ENCODE measurements at regions not wholly inside any gene's neighbourhood (a gene's known extent, or its start where the extent isn't known, plus 50 kb on each side); places are given as distances from the start of the nearest gene placed in this dataset.

DNA sequence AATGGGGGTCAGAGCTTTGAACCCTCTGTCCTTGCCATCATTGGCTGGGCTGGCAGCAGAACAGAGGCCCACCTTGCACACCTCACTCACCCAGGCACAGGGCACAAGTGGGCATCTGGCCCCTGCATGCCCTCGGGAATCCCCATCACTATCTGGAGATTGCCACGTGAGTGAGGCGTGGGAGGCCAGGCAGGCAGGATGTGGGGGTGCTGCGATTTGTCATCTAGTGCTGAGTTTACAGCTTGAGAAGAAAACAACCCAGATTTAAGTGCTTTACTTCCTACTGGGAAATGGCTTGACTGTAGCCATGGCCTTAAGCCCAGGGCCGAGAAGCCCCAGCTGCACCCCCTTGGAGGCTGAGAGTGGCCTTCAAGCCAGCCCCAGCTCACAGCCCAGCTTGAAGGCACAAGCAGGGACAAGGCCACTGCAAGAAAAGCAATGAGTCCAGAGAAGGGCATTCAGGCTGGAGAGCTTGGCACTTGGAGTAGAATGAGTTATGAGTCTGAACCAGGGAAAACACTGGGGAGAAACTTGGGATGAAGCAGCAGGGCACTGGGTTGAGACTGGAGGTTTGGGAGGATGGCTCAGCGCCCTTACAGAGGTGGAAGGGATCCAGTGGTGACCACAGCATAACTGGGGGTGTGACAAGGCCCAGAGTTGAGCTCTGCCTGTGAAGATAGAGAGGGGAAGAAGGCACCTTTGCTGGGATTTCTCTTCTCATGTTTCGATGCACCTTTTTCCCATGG lies 123.0 kb downstream of the CXCL12 start:
- Histone ChIP-seq H3K9me3 (ENCODE audit: control insufficient read depth in 4 of 4, low read length in 3 of 4) (no peaks in the 10 kb centered on the region), H3K36me3 (ENCODE audit: control insufficient read depth in 4 of 4, insufficient read depth in 3 of 4, low read depth in 1 of 4, low read length in 3 of 4) (no peaks in the 10 kb centered on the region), H3K4me3 (ENCODE audit: low read depth in 1 of 3, low read length in 3 of 3) (no peak overlapping the region), H3K4me1 (ENCODE audit: control insufficient read depth in 4 of 4, insufficient read depth in 4 of 4, low read length in 3 of 4) (peaks cover 0 to 4% (median 0%) of the 10 kb centered on the region in 4 donors), H3K27ac (ENCODE audit: low read depth in 1 of 2, low read length in 2 of 2) (no peak overlapping the region), H3K27me3 (ENCODE audit: control insufficient read depth in 4 of 4, insufficient read depth in 4 of 4, low read length in 3 of 4) (no peaks in the 10 kb centered on the region), H3K9ac (ENCODE audit: low read depth in 1 of 2, low read length in 2 of 2) (no peak overlapping the region)
- TF ChIP-seq RXRA (IDR thresholded peaks at IDR 0.05) (no peak), GABPA (IDR thresholded peaks at IDR 0.05 in 1 of 2, conservative IDR thresholded peaks at IDR 0.05 in 1 of 2) (no peak), HNF4A (conservative IDR thresholded peaks at IDR 0.05) (no peak), YY1 (IDR thresholded peaks at IDR 0.05) (no peak), FOXA2 (IDR thresholded peaks at IDR 0.05) (no peak), HNF4G (IDR thresholded peaks at IDR 0.05) (no peak), SP1 (IDR thresholded peaks at IDR 0.05) (no peak), EGR1 (IDR thresholded peaks at IDR 0.05; ENCODE audit: low read depth in 2 of 2) (no peak), JUND (IDR thresholded peaks at IDR 0.05) (no peak)
- TF ChIP-seq, protein P1, sequence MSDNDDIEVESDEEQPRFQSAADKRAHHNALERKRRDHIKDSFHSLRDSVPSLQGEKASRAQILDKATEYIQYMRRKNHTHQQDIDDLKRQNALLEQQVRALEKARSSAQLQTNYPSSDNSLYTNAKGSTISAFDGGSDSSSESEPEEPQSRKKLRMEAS (IDR thresholded peaks at IDR 0.05), result no peak
- TF ChIP-seq, protein P2, sequence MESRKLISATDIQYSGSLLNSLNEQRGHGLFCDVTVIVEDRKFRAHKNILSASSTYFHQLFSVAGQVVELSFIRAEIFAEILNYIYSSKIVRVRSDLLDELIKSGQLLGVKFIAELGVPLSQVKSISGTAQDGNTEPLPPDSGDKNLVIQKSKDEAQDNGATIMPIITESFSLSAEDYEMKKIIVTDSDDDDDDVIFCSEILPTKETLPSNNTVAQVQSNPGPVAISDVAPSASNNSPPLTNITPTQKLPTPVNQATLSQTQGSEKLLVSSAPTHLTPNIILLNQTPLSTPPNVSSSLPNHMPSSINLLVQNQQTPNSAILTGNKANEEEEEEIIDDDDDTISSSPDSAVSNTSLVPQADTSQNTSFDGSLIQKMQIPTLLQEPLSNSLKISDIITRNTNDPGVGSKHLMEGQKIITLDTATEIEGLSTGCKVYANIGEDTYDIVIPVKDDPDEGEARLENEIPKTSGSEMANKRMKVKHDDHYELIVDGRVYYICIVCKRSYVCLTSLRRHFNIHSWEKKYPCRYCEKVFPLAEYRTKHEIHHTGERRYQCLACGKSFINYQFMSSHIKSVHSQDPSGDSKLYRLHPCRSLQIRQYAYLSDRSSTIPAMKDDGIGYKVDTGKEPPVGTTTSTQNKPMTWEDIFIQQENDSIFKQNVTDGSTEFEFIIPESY (IDR thresholded peaks at IDR 0.05), result no peak
- TF ChIP-seq, protein P3, sequence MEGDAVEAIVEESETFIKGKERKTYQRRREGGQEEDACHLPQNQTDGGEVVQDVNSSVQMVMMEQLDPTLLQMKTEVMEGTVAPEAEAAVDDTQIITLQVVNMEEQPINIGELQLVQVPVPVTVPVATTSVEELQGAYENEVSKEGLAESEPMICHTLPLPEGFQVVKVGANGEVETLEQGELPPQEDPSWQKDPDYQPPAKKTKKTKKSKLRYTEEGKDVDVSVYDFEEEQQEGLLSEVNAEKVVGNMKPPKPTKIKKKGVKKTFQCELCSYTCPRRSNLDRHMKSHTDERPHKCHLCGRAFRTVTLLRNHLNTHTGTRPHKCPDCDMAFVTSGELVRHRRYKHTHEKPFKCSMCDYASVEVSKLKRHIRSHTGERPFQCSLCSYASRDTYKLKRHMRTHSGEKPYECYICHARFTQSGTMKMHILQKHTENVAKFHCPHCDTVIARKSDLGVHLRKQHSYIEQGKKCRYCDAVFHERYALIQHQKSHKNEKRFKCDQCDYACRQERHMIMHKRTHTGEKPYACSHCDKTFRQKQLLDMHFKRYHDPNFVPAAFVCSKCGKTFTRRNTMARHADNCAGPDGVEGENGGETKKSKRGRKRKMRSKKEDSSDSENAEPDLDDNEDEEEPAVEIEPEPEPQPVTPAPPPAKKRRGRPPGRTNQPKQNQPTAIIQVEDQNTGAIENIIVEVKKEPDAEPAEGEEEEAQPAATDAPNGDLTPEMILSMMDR (IDR thresholded peaks at IDR 0.05; ENCODE audit: low read depth, low read length, missing input control), result no peak
- TF ChIP-seq, protein P4, sequence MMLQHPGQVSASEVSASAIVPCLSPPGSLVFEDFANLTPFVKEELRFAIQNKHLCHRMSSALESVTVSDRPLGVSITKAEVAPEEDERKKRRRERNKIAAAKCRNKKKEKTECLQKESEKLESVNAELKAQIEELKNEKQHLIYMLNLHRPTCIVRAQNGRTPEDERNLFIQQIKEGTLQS (IDR thresholded peaks at IDR 0.05), result no peak
- DNase-seq (ENCODE audit: low spot score), result no peak
- 75% methylated on average over 7 of the region's 7 CpGs for WGBS

DNA sequence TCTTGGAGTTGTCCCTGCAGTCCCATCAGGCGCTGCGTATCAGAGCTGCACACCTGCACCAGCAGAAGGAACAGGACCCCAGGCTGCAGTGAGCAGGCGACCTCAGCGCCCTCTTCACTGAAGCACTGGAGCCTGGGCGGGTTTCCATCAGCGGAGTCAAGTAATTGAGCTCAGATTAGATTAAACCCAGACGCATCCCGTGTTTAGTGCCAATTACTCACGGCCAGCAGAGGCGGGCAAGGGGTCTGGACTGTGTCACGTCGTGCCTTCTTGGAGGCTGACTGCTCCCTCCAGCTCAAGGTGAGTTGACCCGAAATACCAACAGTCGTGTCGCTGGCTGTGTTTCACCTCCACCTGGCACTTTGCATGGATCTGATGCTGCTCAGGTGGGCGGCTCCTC lies 123.6 kb downstream of the CXCL12 start:
- H3K4me3 ChIP-seq (ENCODE audit: low read depth in 1 of 3, low read length in 3 of 3), result no peak overlapping the region
- H3K4me1 ChIP-seq (ENCODE audit: control insufficient read depth in 4 of 4, insufficient read depth in 4 of 4, low read length in 3 of 4), result peaks cover 0 to 4% (median 0%) of the 10 kb centered on the region in 4 donors
- H3K27ac ChIP-seq (ENCODE audit: low read depth in 1 of 2, low read length in 2 of 2), result no peak overlapping the region
- H3K9ac ChIP-seq (ENCODE audit: low read depth in 1 of 2, low read length in 2 of 2), result no peak overlapping the region
- H3K36me3 ChIP-seq (ENCODE audit: control insufficient read depth in 4 of 4, insufficient read depth in 3 of 4, low read depth in 1 of 4, low read length in 3 of 4), result no peaks in the 10 kb centered on the region
- H3K27me3 ChIP-seq (ENCODE audit: control insufficient read depth in 4 of 4, insufficient read depth in 4 of 4, low read length in 3 of 4), result no peaks in the 10 kb centered on the region
- no peak for DNase-seq (ENCODE audit: low spot score)
- WGBS, result 88% methylated on average over 16 of the region's 16 CpGs
- TF ChIP-seq, protein P3 (IDR thresholded peaks at IDR 0.05; ENCODE audit: low read depth, low read length, missing input control), result no peak
- TF ChIP-seq YY1 (IDR thresholded peaks at IDR 0.05), result no peak
- no peak for TF ChIP-seq RXRA (IDR thresholded peaks at IDR 0.05)
- TF ChIP-seq, protein P2 (IDR thresholded peaks at IDR 0.05), result no peak
- TF ChIP-seq FOXA2 (IDR thresholded peaks at IDR 0.05), result no peak
- TF ChIP-seq, protein P4 (IDR thresholded peaks at IDR 0.05), result no peak
- TF ChIP-seq NR2F2 (IDR thresholded peaks at IDR 0.05), result no peak
- no peaks in the 10 kb centered on the region for H3K9me3 ChIP-seq (ENCODE audit: control insufficient read depth in 4 of 4, low read length in 3 of 4)

All from liver (tissue), 8 donors.